ENCODE measurements at regions not wholly inside any gene's neighbourhood (a gene's known extent, or its start where the extent isn't known, plus 50 kb on each side); places are given as distances from the start of the nearest gene placed in this dataset.

- TF ChIP-seq, protein P1, sequence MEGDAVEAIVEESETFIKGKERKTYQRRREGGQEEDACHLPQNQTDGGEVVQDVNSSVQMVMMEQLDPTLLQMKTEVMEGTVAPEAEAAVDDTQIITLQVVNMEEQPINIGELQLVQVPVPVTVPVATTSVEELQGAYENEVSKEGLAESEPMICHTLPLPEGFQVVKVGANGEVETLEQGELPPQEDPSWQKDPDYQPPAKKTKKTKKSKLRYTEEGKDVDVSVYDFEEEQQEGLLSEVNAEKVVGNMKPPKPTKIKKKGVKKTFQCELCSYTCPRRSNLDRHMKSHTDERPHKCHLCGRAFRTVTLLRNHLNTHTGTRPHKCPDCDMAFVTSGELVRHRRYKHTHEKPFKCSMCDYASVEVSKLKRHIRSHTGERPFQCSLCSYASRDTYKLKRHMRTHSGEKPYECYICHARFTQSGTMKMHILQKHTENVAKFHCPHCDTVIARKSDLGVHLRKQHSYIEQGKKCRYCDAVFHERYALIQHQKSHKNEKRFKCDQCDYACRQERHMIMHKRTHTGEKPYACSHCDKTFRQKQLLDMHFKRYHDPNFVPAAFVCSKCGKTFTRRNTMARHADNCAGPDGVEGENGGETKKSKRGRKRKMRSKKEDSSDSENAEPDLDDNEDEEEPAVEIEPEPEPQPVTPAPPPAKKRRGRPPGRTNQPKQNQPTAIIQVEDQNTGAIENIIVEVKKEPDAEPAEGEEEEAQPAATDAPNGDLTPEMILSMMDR (IDR thresholded peaks at IDR 0.05; ENCODE audit: borderline replicate concordance, extremely low read depth, low read length, poor library complexity, severe bottlenecking): no peak
- TF ChIP-seq EZH2 (IDR thresholded peaks at IDR 0.05; ENCODE audit: borderline replicate concordance, low read depth, low read length, severe bottlenecking): no peak
Measured at GRCh38 chr2:21306235-21306634, 182.5 kb downstream of the TDRD15 start.

Measured in DND-41 (cell line).